GM18498 (cell line): ENCODE measurements at regions not wholly inside any gene's neighbourhood (a gene's known extent, or its start where the extent isn't known, plus 50 kb on each side); places are given as distances from the start of the nearest gene placed in this dataset.
"Not testable (repeated sequence)": the region's sequence is repeated elsewhere in the genome, so short reads cannot be mapped to it uniquely, and the experiment has no call there.

Source experiments
- ATAC-seq: cut with Tn5 transposase; IDR thresholded peaks from one replicate; pipeline ENCODE4 v1.9.1; 2021; ENCODE audit warnings: mild to moderate bottlenecking, moderate library complexity; ENCODE audit not compliant: unreplicated experiment

GRCh38 chrX:65331371-65331770 lies 203.2 kb downstream of the LAS1L start:
- ATAC-seq = no peak

DNA sequence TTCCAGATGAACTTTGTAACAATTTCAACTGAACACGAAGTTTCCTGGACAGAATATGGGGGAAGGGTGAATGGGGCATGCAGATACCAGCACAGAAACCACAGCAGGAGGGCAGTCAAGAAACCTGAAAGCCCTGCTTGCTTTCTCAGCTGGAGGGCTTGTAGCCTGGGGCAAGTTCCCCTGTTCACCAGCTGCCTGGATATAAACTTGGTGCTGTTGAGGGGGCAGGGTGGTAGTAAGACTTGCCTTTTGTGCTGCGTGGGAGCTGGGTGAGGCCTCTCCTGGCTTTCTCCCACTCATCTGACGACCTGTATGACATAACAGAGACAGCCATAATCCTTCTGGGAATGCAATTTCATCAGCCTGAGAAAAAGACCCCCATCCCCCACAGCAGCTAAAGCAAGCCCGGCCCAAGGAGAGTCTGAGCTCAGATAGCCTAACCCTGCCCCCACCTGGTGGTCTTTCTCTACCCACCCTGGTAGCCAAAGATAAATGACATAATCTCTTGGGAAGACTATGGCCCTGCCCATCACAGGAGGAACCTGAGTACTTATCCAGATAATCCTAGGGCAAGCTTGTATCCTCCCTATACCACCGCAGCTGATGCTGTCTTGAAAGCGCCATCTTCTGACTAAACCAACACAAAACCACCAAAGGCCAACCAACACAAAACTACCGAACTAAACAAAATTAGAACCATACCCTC lies 234.3 kb downstream of the LAS1L start:
- ATAC-seq = no peak

GRCh38 chrX:65282905-65283304 lies 251.7 kb downstream of the LAS1L start:
- not testable (repeated sequence) for ATAC-seq

DNA sequence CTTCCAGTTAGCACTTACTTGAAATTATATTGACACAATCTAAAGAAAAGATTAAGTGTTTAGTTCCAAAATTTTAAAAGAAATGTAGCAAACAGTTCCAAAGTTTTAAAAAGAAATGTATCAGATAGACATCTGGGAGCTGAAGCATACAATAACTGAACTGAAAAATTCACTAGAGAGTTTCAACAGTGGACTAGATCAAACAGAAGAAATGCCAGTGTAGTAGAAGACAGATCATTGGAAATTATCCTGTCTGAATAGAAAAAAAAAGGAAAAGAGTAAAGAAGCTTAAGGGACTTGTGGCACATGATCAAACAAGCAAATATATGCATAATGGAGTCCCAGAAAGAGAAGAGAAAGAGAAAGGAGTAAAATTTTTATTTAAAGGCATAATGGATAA lies 261.4 kb downstream of the LAS1L start:
- ATAC-seq = no peak

DNA sequence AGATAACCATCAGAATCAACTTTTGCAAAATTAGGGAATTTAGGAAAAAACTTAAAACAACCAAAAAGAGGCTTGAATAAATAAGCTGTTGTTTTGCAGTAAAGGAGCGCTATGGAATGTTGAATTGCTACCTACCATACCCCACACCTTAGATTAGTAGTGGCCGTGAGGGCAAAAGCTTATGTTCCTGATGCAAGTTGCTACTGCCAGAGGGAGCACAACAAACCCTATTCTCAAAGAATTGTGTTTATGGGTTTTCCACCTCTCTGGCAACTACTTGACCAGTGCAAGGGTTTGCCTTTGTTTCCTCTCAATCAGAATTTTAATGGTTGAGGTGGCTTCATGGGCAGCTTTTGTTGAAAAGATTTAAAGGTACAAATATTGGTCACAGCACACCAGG lies 268.1 kb downstream of the LAS1L start:
- ATAC-seq = no peak

DNA sequence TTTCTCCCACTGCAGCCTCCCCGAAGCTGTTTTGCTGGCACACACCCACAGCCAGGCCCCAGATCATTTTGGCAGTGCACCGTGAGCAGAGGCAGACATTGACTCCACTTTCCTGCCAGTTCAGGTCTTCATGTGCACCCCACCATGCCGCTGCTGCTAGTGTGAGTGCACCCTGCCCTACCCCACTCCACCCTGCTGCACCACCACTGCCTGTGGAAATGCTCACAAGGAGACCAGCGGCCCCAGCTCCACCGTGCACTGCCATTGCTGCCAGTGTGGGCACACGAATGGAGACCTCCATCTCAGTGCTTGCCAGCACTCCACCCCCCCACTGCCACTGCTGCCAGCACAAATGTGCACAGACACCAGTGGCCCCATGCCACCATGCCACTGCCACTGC lies 277.6 kb upstream of the ZC4H2 start:
- ATAC-seq = no peak

- no peak for ATAC-seq
Measured at GRCh38 chrX:65241059-65241721, 264.9 kb upstream of the ZC4H2 start.

DNA sequence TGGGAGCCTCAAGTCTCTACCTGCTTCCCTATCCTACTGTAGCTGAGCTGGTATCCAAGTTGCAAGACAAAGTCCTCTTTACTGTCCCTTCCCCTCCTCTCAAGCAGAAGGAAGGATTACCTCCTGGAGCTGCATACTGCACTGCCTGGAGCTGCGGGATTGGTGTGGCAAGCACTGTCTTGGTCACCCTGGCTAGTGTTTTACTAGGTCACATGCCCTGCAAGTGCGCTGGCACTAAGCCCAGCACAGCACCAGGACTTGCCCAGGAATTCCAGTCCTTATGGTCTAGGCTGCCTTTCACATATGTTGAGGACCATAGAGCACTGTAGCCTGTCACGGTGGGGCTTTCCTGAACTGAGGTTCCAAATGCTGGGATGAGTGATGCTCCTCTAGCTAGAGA lies 227.3 kb upstream of the ZC4H2 start:
- ATAC-seq = no peak

DNA sequence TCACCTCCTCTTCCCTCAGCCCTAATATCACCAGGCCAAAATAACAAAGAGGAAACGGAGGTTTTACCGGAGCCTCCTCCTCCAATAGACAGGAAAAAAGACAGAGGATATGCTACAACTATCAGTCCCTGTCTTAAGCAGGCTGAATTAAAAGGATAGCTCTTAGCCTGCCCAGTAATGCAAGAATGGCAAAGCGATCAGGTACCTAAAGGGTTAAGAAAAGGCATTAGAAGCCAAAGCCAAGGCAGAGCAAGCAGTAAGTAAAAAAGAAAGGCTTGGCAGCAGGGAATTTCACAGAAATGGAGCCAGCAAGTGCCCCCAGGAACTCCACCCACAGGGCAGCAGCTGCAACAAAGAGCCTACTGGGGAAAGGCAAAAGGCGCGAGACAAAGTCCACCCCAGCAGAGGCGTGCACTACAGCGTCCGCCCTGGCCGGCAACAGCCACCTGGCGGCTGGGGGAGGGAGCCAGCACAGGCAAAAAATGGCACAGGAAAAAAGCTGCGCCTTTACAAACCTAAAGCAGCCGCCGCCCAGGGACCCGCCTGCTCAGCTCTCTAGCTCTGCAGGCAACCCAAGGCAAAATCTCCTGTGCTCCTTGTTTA lies 220.6 kb upstream of the ZC4H2 start:
- no peak for ATAC-seq

- no peak for ATAC-seq
Measured at GRCh38 chrX:65195621-65196020, 219.4 kb upstream of the ZC4H2 start.

DNA sequence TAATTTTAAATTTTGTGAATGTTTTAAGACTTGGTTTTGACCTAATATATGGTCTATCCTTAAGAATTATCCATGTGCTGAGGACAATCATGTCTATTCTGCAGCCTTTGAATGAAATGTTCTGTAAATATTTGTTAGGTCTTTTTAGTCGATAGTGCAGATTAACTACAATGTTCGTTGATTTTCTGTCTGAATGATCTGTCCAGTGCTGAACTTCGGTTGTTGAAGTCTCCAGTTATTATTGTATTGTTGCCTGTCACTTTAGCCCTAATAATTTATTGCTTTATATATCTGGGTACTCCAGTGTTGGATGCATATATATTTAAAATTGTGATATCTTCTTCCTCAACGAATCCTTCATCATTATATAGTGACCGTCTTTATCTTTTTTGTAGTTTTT lies 218.3 kb upstream of the ZC4H2 start:
- ATAC-seq = no peak

DNA sequence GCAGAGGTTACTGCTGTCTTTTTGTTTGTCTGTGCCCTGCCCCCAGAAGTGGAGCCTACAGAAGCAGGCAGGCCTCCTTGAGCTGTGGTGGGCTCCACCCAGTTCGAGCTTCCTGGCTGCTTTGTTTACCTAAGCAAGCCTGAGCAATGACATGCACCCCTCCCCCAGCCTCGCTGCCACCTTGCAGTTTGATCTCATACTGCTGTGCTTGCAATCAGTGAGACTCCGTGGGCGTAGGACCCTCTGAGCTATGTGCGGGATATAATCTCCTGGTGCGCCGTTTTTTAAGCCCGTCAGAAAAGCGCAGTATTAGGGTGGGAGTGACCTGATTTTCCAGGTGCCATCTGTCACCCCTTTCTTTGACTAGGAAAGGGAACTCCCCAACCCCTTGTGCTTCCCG lies 187.1 kb upstream of the ZC4H2 start:
- ATAC-seq = not testable (repeated sequence)

DNA sequence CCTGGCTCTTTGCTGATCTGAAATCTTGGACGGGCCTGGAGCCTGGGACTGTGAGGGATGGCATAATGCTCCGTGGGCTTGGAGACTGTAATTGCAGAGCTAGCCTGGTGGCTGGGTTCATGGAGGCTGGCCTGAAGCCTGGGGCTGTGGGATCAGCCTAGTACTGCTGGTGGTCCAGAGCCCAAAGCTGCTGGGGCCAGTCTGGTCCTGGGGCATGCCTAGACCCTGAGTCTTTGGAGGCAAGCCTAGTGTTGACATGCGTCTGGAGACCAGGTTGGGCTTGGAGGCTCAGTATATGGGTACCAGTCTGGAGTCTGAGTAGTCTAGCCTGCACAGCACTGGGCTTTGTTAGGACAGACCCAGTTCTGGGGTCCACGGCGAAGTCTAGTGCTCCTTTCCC lies 172.0 kb upstream of the ZC4H2 start:
- ATAC-seq = no peak

DNA sequence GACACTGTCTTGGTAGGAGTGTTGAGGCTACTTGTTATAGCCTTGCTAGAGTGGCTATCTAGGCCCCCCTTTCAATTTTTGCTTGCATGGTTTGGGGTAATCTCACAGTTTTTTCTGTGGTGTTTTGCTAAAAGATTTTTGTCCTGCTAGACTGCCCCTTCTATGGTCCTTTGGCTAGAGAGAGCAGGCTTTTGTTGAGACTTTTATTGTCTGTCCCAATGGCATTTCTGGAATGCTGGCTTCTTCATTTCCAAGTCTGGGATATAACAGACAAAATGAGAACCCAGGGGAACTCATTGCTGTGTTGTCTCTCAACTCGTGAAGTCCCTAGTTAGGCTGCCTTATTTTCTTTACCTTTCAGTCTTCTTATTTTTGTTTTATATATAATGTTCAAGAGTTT lies 160.2 kb upstream of the ZC4H2 start:
- no peak for ATAC-seq

- ATAC-seq = no peak
Measured at GRCh38 chrX:65127842-65128241, 151.6 kb upstream of the ZC4H2 start.

- no peak for ATAC-seq
Measured at GRCh38 chrX:65098851-65099250, 122.6 kb upstream of the ZC4H2 start.

DNA sequence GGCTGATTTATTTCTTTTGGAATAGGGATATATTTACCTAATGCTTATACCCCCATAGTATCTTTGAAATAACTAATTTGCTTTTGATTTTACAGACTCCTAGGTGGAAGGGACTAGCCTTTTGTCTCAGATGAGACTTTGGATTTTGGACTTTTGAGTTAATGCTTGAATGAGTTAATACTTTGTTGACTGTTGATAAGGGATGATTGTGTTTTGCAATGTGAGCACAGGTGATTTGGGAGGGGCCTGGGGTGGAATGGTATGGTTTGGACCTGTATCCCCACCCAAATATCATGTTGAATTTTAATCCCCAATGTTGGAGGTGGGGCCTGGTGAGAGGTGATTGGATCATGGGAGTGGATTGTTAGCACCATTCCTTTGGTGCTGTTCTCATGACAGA lies 117.4 kb upstream of the ZC4H2 start:
- ATAC-seq = no peak

- no peak for ATAC-seq
Measured at GRCh38 chrX:65073233-65073632, 97.0 kb upstream of the ZC4H2 start.

- ATAC-seq = no peak
Measured at GRCh38 chrX:65072590-65072989, 96.3 kb upstream of the ZC4H2 start.

DNA sequence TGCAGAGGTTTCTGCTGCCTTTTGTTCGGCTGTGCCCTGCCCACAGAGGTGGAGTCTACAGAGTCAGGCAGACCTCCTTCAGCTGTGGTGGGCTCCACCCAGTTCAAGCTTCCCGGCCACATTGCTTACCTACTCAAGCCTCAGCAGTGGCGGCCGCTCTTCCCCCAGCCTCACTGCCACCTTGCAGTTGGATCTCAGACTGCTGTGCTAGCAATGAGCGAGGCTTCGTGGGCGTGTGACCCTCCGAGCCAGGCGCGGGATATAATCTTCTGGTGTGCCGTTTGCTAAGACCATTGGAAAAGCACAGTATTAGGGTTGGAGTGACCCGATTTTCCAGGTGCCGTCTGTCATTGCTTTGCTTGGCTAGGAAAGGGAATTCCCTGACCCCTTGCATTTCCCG lies 82.4 kb upstream of the ZC4H2 start:
- ATAC-seq = not testable (repeated sequence)

- ATAC-seq = no peak
Measured at GRCh38 chrX:65045001-65045400, 68.8 kb upstream of the ZC4H2 start.

DNA sequence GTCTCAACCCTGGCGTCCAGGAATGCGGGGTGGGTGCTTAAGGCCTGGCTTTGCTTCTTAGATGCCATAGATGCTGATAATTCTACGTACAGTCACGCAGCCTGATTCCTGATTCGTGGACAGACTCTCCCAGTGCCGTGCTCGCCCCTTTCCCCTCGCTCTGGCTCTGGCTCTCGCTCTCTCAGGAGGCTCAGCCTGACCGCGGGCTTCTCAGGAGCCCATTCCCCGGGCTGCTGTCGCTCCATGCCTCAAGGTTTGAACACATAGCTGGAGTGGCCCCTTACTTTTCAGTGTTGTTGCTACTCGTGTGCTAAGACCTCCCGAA lies 59.2 kb upstream of the ZC4H2 start:
- ATAC-seq = peak; percentile 38
